GM23338 (cell line): ENCODE measurements at regions not wholly inside any gene's neighbourhood (a gene's known extent, or its start where the extent isn't known, plus 50 kb on each side); places are given as distances from the start of the nearest gene placed in this dataset.

ENCODE experiments used
- ATAC-seq: fragments of 200-7000 bp; cut with Tn5 transposase; 3 replicates; pipeline ENCODE4 v1.9.1; 2020
- DNase-seq: peaks from one replicate; pipeline ENCODE4 v3.0.0-alpha.2; 2015; ENCODE audit warnings: low spot score
- H2AFZ ChIP-seq: fragments of 200-600 bp; sonication (generic); 2 replicates; pipeline ENCODE4 v1.8.0; 2016; ENCODE audit warnings: antibody characterized with exemption, mild to moderate bottlenecking, moderate library complexity
- H3F3A ChIP-seq: fragments of 200-600 bp; sonication (generic); replicated peaks from 2 replicates; pipeline ENCODE4 v1.8.0; 2017; ENCODE audit warnings: antibody characterized with exemption, mixed run types, low read depth
- H3K27ac ChIP-seq: fragments of 200-600 bp; sonication (generic); 2 replicates; pipeline ENCODE4 v1.6.1; 2016; ENCODE audit warnings: low read depth
- H3K27me3 ChIP-seq: fragments of 200-600 bp; sonication (generic); 2 replicates; pipeline ENCODE4 v1.8.0; 2016; ENCODE audit warnings: mild to moderate bottlenecking, mixed run types, moderate library complexity; ENCODE audit not compliant: insufficient read depth
- H3K36me3 ChIP-seq: fragments of 200-600 bp; sonication (generic); 2 replicates; pipeline ENCODE4 v1.8.0; 2016; ENCODE audit warnings: mild to moderate bottlenecking; ENCODE audit not compliant: insufficient read depth
- H3K4me1 ChIP-seq: fragments of 200-600 bp; sonication (generic); 2 replicates; pipeline ENCODE4 v1.8.0; 2016; ENCODE audit warnings: mild to moderate bottlenecking, moderate library complexity; ENCODE audit not compliant: insufficient read depth
- H3K4me2 ChIP-seq: fragments of 200-600 bp; sonication (generic); 2 replicates; pipeline ENCODE4 v1.7.1; 2017; ENCODE audit warnings: mixed run types
- H3K4me3 ChIP-seq: fragments of 200-600 bp; sonication (generic); 2 replicates; pipeline ENCODE4 v1.6.1; 2016; ENCODE audit warnings: mixed run types
- H3K79me2 ChIP-seq: fragments of 200-600 bp; sonication (generic); replicated peaks from 2 replicates; pipeline ENCODE4 v1.8.0; 2017; ENCODE audit warnings: mild to moderate bottlenecking; ENCODE audit not compliant: insufficient read depth
- H3K9me2 ChIP-seq: fragments of 200-600 bp; sonication (generic); 2 replicates; pipeline ENCODE4 v1.8.0; 2017; ENCODE audit not compliant: insufficient read depth
- H4K20me1 ChIP-seq: fragments of 200-600 bp; sonication (generic); replicated peaks from 2 replicates; pipeline ENCODE4 v1.8.0; 2017; ENCODE audit warnings: mild to moderate bottlenecking; ENCODE audit not compliant: insufficient read depth
- H3K27ac Mint-ChIP-seq: 2 replicates; pipeline ENCODE4 v1.8.0; 2020; ENCODE audit warnings: inconsistent platforms, mild to moderate bottlenecking, moderate library complexity, mixed read lengths
- H3K27me3 Mint-ChIP-seq: 3 replicates; pipeline ENCODE4 v1.8.0; 2022; ENCODE audit warnings: low read depth, mild to moderate bottlenecking, moderate library complexity, mixed read lengths, inconsistent platforms; ENCODE audit not compliant: insufficient read depth, poor library complexity
- H3K36me3 Mint-ChIP-seq: 3 replicates; pipeline ENCODE4 v1.8.0; 2021; ENCODE audit warnings: low read depth, mild to moderate bottlenecking, inconsistent platforms, moderate library complexity, mixed read lengths
- H3K4me1 Mint-ChIP-seq: 3 replicates; pipeline ENCODE4 v1.8.0; 2020; ENCODE audit warnings: mild to moderate bottlenecking, inconsistent platforms, mixed read lengths
- H3K4me3 Mint-ChIP-seq: 3 replicates; pipeline ENCODE4 v1.8.0; 2021; ENCODE audit warnings: moderate library complexity, mild to moderate bottlenecking, inconsistent platforms, mixed read lengths
- H3K9me3 Mint-ChIP-seq: 3 replicates; pipeline ENCODE4 v1.8.0; 2020; ENCODE audit warnings: moderate library complexity, mild to moderate bottlenecking, inconsistent platforms, mixed read lengths
- EZH2 ChIP-seq: fragments of 200-600 bp; sonication (generic); IDR thresholded peaks from one replicate; pipeline ENCODE4 v1.8.0; 2017; ENCODE audit warnings: antibody characterized with exemption, mild to moderate bottlenecking, low read depth; ENCODE audit not compliant: unreplicated experiment
- EZH2phosphoT487 ChIP-seq: fragments of 200-600 bp; sonication (generic); IDR thresholded peaks from one replicate; pipeline ENCODE4 v1.8.1; 2018; ENCODE audit warnings: antibody characterized with exemption; ENCODE audit not compliant: unreplicated experiment
- JUNB ChIP-seq: IDR thresholded peaks from one replicate; pipeline ENCODE4 v1.6.1; 2016; ENCODE audit warnings: antibody characterized with exemption; ENCODE audit not compliant: unreplicated experiment
- NANOG ChIP-seq: IDR thresholded peaks from 2 replicates; pipeline ENCODE4 v1.6.1; 2016; ENCODE audit warnings: antibody characterized with exemption, borderline replicate concordance
- POLR2AphosphoS5 ChIP-seq: IDR thresholded peaks from 2 replicates; pipeline ENCODE4 v1.6.1; 2016; ENCODE audit warnings: antibody characterized with exemption, low read depth
- STAT1 ChIP-seq: IDR thresholded peaks from one replicate; pipeline ENCODE4 v1.6.1; 2016; ENCODE audit warnings: antibody characterized with exemption; ENCODE audit not compliant: unreplicated experiment
- TF ChIP-seq, protein P1 (sequence below): IDR thresholded peaks from 2 replicates; pipeline ENCODE4 v1.6.1; 2016; ENCODE audit warnings: antibody characterized with exemption
- TF ChIP-seq, protein P2 (sequence below), 2 experiments: fragments of 200-600 bp in 1 of 2; sonication (generic) in 1 of 2; conservative IDR thresholded peaks; 2 replicates each; pipeline versions ENCODE4 v1.5.1 to v1.6.1; 2016 to 2017; ENCODE audit warnings: antibody characterized with exemption in 2 of 2, low read depth in 2 of 2, mild to moderate bottlenecking in 2 of 2, moderate library complexity in 1 of 2
- TF ChIP-seq, protein P3 (sequence below): fragments of 250-450 bp; sonication (Bioruptor Pico); IDR thresholded peaks from 2 replicates; pipeline ENCODE4 v1.5.0; 2020; ENCODE audit warnings: mild to moderate bottlenecking, moderate library complexity
- TF ChIP-seq, protein P4 (sequence below): IDR thresholded peaks from one replicate; pipeline ENCODE4 v1.6.1; 2018; ENCODE audit warnings: antibody characterized with exemption; ENCODE audit not compliant: unreplicated experiment

DNA sequence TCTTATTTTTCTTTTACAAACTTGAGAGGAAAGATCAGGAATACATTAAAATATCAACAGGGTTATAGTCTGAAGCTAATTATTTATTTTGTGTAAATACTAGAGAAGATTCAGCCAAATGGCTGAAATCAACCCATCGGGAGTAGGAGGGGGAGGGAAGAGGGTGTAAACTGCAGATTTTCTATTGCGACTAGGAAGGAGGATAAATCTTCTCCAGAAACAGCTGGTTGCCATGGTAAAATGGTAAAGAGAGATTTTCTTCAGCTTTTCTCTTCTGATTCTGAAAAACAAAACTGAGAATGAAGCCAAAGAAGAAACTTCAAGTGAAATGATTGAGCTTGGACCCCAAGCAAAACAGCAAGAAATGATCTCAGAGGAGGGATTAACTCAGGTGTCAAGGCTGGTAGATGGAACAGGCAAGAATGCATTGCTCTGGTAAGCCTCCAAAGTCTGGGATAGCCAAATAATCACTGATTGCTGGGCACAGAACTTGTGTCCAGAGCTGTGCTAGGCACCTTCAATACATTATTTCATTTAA lies 193.5 kb upstream of the SPTLC3 start:
- H3K4me3 ChIP-seq: no peak overlapping the region
- Mint-ChIP-seq H3K27ac (no peak overlapping the region), H3K27me3 (peaks cover 1% of the 10 kb centered on the region), H3K4me3 (no peak overlapping the region), H3K36me3 (peaks cover 6% of the 10 kb centered on the region; the same call in 2 of the 3 replicates), H3K4me1 (no peaks in the 10 kb centered on the region; the same call in 2 of the 3 replicates), H3K9me3 (peaks cover 4% of the 10 kb centered on the region)
- no peak for ATAC-seq
- H3K27ac ChIP-seq: no peak overlapping the region
- no peaks in the 10 kb centered on the region for H3K9me2 ChIP-seq
- TF ChIP-seq, protein P1, sequence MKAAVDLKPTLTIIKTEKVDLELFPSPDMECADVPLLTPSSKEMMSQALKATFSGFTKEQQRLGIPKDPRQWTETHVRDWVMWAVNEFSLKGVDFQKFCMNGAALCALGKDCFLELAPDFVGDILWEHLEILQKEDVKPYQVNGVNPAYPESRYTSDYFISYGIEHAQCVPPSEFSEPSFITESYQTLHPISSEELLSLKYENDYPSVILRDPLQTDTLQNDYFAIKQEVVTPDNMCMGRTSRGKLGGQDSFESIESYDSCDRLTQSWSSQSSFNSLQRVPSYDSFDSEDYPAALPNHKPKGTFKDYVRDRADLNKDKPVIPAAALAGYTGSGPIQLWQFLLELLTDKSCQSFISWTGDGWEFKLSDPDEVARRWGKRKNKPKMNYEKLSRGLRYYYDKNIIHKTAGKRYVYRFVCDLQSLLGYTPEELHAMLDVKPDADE: no peak
- no peak for TF ChIP-seq EZH2phosphoT487
- no peak for TF ChIP-seq NANOG
- TF ChIP-seq, protein P2, sequence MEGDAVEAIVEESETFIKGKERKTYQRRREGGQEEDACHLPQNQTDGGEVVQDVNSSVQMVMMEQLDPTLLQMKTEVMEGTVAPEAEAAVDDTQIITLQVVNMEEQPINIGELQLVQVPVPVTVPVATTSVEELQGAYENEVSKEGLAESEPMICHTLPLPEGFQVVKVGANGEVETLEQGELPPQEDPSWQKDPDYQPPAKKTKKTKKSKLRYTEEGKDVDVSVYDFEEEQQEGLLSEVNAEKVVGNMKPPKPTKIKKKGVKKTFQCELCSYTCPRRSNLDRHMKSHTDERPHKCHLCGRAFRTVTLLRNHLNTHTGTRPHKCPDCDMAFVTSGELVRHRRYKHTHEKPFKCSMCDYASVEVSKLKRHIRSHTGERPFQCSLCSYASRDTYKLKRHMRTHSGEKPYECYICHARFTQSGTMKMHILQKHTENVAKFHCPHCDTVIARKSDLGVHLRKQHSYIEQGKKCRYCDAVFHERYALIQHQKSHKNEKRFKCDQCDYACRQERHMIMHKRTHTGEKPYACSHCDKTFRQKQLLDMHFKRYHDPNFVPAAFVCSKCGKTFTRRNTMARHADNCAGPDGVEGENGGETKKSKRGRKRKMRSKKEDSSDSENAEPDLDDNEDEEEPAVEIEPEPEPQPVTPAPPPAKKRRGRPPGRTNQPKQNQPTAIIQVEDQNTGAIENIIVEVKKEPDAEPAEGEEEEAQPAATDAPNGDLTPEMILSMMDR (conservative IDR thresholded peaks at IDR 0.05; ENCODE audit: low read depth in 2 of 2): no peak
- no peak for TF ChIP-seq POLR2AphosphoS5
- no peak for TF ChIP-seq STAT1
- no peak for TF ChIP-seq EZH2
- TF ChIP-seq, protein P3, sequence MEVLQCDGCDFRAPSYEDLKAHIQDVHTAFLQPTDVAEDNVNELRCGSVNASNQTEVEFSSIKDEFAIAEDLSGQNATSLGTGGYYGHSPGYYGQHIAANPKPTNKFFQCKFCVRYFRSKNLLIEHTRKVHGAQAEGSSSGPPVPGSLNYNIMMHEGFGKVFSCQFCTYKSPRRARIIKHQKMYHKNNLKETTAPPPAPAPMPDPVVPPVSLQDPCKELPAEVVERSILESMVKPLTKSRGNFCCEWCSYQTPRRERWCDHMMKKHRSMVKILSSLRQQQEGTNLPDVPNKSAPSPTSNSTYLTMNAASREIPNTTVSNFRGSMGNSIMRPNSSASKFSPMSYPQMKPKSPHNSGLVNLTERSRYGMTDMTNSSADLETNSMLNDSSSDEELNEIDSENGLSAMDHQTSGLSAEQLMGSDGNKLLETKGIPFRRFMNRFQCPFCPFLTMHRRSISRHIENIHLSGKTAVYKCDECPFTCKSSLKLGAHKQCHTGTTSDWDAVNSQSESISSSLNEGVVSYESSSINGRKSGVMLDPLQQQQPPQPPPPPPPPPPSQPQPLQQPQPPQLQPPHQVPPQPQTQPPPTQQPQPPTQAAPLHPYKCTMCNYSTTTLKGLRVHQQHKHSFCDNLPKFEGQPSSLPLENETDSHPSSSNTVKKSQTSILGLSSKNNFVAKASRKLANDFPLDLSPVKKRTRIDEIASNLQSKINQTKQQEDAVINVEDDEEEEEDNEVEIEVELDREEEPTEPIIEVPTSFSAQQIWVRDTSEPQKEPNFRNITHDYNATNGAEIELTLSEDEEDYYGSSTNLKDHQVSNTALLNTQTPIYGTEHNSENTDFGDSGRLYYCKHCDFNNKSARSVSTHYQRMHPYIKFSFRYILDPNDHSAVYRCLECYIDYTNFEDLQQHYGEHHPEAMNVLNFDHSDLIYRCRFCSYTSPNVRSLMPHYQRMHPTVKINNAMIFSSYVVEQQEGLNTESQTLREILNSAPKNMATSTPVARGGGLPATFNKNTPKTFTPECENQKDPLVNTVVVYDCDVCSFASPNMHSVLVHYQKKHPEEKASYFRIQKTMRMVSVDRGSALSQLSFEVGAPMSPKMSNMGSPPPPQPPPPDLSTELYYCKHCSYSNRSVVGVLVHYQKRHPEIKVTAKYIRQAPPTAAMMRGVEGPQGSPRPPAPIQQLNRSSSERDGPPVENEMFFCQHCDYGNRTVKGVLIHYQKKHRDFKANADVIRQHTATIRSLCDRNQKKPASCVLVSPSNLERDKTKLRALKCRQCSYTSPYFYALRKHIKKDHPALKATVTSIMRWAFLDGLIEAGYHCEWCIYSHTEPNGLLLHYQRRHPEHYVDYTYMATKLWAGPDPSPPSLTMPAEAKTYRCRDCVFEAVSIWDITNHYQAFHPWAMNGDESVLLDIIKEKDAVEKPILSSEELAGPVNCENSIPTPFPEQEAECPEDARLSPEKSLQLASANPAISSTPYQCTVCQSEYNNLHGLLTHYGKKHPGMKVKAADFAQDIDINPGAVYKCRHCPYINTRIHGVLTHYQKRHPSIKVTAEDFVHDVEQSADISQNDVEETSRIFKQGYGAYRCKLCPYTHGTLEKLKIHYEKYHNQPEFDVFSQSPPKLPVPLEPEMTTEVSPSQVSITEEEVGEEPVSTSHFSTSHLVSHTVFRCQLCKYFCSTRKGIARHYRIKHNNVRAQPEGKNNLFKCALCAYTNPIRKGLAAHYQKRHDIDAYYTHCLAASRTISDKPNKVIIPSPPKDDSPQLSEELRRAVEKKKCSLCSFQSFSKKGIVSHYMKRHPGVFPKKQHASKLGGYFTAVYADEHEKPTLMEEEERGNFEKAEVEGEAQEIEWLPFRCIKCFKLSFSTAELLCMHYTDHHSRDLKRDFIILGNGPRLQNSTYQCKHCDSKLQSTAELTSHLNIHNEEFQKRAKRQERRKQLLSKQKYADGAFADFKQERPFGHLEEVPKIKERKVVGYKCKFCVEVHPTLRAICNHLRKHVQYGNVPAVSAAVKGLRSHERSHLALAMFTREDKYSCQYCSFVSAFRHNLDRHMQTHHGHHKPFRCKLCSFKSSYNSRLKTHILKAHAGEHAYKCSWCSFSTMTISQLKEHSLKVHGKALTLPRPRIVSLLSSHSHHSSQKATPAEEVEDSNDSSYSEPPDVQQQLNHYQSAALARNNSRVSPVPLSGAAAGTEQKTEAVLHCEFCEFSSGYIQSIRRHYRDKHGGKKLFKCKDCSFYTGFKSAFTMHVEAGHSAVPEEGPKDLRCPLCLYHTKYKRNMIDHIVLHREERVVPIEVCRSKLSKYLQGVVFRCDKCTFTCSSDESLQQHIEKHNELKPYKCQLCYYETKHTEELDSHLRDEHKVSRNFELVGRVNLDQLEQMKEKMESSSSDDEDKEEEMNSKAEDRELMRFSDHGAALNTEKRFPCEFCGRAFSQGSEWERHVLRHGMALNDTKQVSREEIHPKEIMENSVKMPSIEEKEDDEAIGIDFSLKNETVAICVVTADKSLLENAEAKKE (CRISPR knock-in tag): no peak
- no peak for TF ChIP-seq JUNB
- TF ChIP-seq, protein P4, sequence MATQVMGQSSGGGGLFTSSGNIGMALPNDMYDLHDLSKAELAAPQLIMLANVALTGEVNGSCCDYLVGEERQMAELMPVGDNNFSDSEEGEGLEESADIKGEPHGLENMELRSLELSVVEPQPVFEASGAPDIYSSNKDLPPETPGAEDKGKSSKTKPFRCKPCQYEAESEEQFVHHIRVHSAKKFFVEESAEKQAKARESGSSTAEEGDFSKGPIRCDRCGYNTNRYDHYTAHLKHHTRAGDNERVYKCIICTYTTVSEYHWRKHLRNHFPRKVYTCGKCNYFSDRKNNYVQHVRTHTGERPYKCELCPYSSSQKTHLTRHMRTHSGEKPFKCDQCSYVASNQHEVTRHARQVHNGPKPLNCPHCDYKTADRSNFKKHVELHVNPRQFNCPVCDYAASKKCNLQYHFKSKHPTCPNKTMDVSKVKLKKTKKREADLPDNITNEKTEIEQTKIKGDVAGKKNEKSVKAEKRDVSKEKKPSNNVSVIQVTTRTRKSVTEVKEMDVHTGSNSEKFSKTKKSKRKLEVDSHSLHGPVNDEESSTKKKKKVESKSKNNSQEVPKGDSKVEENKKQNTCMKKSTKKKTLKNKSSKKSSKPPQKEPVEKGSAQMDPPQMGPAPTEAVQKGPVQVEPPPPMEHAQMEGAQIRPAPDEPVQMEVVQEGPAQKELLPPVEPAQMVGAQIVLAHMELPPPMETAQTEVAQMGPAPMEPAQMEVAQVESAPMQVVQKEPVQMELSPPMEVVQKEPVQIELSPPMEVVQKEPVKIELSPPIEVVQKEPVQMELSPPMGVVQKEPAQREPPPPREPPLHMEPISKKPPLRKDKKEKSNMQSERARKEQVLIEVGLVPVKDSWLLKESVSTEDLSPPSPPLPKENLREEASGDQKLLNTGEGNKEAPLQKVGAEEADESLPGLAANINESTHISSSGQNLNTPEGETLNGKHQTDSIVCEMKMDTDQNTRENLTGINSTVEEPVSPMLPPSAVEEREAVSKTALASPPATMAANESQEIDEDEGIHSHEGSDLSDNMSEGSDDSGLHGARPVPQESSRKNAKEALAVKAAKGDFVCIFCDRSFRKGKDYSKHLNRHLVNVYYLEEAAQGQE: no peak
- no peak overlapping the region for H2AFZ ChIP-seq
- no peaks in the 10 kb centered on the region for H3K4me1 ChIP-seq
- DNase-seq: no peak
- no peaks in the 10 kb centered on the region for H4K20me1 ChIP-seq
- no peak overlapping the region for H3K4me2 ChIP-seq
- no peaks in the 10 kb centered on the region for H3K27me3 ChIP-seq
- H3K79me2 ChIP-seq: no peaks in the 10 kb centered on the region
- no peaks in the 10 kb centered on the region for H3K36me3 ChIP-seq
- no peaks in the 10 kb centered on the region for H3F3A ChIP-seq
